Central memory CD8-positive, alpha-beta T cell (primary cell): ENCODE measurements at regions not wholly inside any gene's neighbourhood (a gene's known extent, or its start where the extent isn't known, plus 50 kb on each side); places are given as distances from the start of the nearest gene placed in this dataset.
"Not testable (repeated sequence)": the region's sequence is repeated elsewhere in the genome, so short reads cannot be mapped to it uniquely, and the experiment has no call there.

Experiments
- ATAC-seq: fragments of 150-1000 bp; cut with Tn5 transposase; replicated peaks from 2 replicates; pipeline ENCODE4 v1.10.0; 2022; ENCODE audit warnings: mild to moderate bottlenecking, moderate FRiP score, moderate number of reproducible peaks; ENCODE audit not compliant: poor library complexity, severe bottlenecking; ENCODE audit errors: extremely low read depth
- DNase-seq, 2 donors: peaks; one replicate each; pipeline ENCODE4 v3.0.0; 2021; ENCODE audit warnings: low spot score in 2 of 2
- H3K27ac Mint-ChIP-seq: one replicate; pipeline ENCODE4 v1.8.0; 2022; ENCODE audit warnings: low read depth, mild to moderate bottlenecking, moderate library complexity, mixed read lengths
- H3K27me3 Mint-ChIP-seq: one replicate; pipeline ENCODE4 v1.8.0; 2022; ENCODE audit warnings: mixed read lengths
- H3K36me3 Mint-ChIP-seq: one replicate; pipeline ENCODE4 v1.8.0; 2022; ENCODE audit warnings: mild to moderate bottlenecking, moderate library complexity, mixed read lengths; ENCODE audit not compliant: insufficient read depth
- H3K4me1 Mint-ChIP-seq: one replicate; pipeline ENCODE4 v1.8.0; 2022; ENCODE audit warnings: mixed read lengths
- H3K4me3 Mint-ChIP-seq: one replicate; pipeline ENCODE4 v1.8.0; 2022; ENCODE audit warnings: mild to moderate bottlenecking, moderate library complexity, mixed read lengths
- H3K9me3 Mint-ChIP-seq: one replicate; pipeline ENCODE4 v1.8.0; 2022; ENCODE audit warnings: mixed read lengths

DNA sequence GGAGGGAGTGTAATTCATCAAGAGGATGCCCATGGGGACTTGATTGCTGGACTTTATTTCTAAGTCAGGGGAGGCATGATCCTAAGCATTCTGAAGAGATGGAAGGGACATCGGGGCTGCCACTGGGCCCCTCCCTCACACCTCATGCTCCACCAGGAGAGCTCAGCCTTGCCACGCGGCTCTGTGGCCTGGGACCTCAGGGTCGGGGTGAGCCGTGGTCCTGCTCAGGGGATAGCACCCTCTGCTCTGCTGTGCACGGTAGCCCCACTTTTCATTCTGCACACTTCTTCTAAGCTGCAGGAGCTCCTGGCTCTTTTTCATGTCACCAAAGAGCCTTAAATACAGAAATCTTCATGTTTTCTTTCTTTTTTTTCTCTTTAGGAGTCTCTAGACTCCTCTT, 75.5 kb upstream of the DPP6 start:
- not testable (repeated sequence) for H3K4me3 Mint-ChIP-seq, DNase-seq, H3K4me1 Mint-ChIP-seq, H3K27ac Mint-ChIP-seq, H3K27me3 Mint-ChIP-seq, H3K36me3 Mint-ChIP-seq, ATAC-seq
- H3K9me3 Mint-ChIP-seq = peaks cover 18% of the 10 kb centered on the region

DNA sequence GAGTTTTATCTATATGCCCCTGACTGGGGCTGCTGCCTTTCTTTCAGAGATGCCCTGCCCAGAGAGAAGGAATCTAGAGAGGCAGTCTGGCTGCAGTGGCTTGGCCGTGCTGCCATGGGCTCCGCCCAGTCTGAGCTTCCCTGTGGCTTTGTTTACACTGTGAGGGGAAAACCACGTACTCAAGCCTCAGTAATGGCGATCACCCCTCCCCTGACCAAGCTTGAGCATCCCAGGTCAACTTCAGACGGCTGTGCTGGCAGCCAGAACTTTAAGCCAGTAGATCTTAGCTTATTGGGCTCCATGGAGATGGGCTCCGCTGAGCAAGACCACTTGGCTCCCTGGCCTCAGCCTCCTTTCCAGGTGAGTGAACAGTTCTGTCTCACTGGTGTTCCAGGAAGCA, 69.0 kb upstream of the DPP6 start:
- not testable (repeated sequence) for H3K4me3 Mint-ChIP-seq, H3K36me3 Mint-ChIP-seq, DNase-seq, ATAC-seq, H3K27ac Mint-ChIP-seq, H3K4me1 Mint-ChIP-seq, H3K27me3 Mint-ChIP-seq
- H3K9me3 Mint-ChIP-seq = peaks cover 18% of the 10 kb centered on the region

DNA sequence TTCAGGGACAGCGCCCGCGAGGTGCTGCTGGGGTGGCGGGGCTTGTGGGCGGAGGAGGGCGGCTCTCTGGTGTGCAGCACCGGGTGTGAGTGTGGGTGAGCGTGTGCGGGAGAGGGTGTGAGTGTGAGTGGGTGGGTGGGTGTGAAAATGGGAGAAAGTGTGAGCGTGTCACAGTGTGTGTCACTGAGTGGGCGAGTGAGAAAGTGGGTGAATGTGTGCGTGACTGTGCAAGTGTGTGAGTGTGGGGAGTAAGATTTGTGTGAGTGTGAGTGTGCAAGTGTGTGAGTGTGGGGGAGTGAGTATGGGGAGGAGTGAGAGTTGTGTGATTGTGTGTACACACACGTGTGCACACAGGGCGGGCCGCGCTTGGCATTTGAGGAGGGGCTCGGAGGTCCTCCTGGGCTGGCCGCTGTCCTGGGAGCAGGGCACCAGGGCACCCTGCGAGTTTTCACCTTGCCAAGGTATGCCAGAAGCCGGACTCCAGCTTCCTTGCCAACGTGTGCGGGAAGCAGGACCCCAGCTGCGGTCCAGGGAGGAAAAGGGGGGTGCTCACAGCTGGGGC, 63.1 kb upstream of the DPP6 start:
- ATAC-seq, H3K27me3 Mint-ChIP-seq, H3K4me3 Mint-ChIP-seq, H3K27ac Mint-ChIP-seq, H3K4me1 Mint-ChIP-seq, H3K36me3 Mint-ChIP-seq, DNase-seq, H3K9me3 Mint-ChIP-seq: not testable (repeated sequence)

DNA sequence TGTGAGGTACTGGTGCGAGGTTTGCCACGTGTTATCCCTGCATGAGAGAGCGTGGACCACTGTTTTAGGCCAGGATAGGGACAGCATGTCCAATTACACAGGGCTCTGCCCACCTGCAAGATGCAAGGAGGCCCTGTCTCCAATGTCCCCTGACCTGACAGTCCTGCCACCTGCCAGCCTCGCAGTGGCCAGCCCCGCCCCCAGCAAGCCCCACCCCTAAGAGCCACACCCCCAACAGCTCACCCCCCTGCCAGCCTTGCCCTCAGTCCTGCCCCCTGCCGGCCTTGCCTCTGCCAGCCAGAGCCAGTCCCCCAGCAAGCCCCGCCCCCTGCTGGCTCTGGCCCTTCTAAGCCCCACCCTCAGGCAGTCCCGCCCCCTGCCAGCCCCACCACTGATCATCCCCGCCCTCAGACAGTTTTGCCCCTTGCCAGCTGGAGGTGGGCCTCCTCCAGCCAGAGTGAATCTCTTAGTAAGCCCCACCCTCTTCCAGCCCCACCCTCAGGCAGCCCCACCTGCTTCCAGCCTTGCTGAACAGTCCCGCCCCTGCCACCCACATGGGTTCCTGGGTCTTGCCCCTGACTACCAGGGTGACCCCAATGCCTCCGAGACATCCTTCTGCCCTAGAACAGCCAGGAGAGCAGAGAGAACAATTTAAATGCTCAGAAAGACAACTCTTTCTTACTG, 62.3 kb upstream of the DPP6 start:
- H3K4me3 Mint-ChIP-seq, DNase-seq, H3K36me3 Mint-ChIP-seq, H3K27ac Mint-ChIP-seq, H3K9me3 Mint-ChIP-seq, H3K27me3 Mint-ChIP-seq, ATAC-seq, H3K4me1 Mint-ChIP-seq: not testable (repeated sequence)

DNA sequence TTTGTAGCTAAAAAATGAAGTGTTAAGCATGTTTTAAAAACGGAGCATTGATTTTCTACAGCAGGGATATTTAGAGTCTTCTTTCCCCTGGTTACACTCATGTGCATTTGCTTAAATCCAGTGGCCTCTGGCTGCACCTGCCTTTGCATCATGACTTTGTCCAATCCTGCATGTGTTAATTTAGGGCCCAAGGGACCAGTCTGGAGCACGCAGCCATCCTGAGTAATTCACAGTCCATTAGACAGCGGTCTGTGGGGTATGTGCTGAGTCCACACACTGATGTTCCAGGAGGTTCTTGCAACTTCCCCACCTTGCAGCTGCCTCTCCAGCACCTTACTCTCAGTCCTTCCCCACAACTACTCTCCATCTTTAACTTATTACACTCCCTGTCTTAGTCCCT, 60.7 kb upstream of the DPP6 start:
- not testable (repeated sequence) for H3K4me3 Mint-ChIP-seq, ATAC-seq, H3K9me3 Mint-ChIP-seq, H3K4me1 Mint-ChIP-seq, H3K36me3 Mint-ChIP-seq, H3K27me3 Mint-ChIP-seq, DNase-seq, H3K27ac Mint-ChIP-seq

DNA sequence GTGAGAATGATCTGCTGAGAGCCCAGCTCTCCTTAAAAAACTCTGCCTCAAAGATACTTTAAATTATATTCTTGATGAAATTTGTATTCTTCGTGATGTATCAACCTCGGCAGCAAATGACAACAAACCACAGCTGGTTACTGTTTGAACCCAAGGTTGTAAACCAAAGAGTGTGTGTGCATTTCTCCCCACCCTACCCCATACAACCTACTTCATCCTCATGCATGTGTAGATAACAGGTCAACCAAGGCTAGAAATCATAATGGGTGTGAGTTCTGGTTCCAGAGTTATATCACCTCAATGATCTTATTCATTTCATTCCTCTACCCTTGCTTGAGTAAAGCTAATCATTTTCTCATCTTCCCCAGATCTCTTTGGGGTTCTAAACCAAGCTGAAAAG, 58.8 kb upstream of the DPP6 start:
- H3K27me3 Mint-ChIP-seq, H3K4me1 Mint-ChIP-seq, H3K36me3 Mint-ChIP-seq, ATAC-seq, H3K27ac Mint-ChIP-seq, DNase-seq, H3K4me3 Mint-ChIP-seq: not testable (repeated sequence)
- H3K9me3 Mint-ChIP-seq = peaks cover 13% of the 10 kb centered on the region

DNA sequence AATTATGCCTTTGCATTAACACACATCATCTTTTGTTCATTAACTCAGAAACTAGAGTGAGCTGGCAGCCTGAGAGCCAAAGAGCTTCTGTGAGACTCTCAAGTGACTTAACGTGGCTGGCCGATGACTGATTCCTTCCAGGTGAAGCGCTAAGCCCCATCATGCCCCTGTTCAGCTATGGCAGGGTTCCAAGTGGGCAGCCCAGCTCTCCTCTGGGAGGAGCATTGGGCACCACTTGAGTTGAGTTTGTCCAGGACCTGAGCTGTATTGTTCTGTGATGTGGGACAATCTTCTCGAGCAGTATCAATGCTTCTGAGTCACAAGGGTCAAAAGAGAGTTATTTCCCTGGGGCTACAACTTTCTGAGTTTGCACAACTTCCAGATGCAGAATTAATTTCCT, 53.3 kb upstream of the DPP6 start:
- ATAC-seq, H3K27ac Mint-ChIP-seq, H3K4me1 Mint-ChIP-seq, DNase-seq, H3K9me3 Mint-ChIP-seq, H3K36me3 Mint-ChIP-seq, H3K27me3 Mint-ChIP-seq, H3K4me3 Mint-ChIP-seq: not testable (repeated sequence)
